HS-5 (cell line): ENCODE measurements at regions not wholly inside any gene's neighbourhood (a gene's known extent, or its start where the extent isn't known, plus 50 kb on each side); places are given as distances from the start of the nearest gene placed in this dataset.
"Not testable (repeated sequence)": the region's sequence is repeated elsewhere in the genome, so short reads cannot be mapped to it uniquely, and the experiment has no call there.

Experiments used
- DNase-seq: peaks from one replicate; pipeline ENCODE4 v3.0.0-alpha.2; 2012; ENCODE audit warnings: low read depth

- no peak for DNase-seq
Measured at GRCh38 chr14:81584495-81584894, 50.8 kb upstream of the SEL1L start.

DNA sequence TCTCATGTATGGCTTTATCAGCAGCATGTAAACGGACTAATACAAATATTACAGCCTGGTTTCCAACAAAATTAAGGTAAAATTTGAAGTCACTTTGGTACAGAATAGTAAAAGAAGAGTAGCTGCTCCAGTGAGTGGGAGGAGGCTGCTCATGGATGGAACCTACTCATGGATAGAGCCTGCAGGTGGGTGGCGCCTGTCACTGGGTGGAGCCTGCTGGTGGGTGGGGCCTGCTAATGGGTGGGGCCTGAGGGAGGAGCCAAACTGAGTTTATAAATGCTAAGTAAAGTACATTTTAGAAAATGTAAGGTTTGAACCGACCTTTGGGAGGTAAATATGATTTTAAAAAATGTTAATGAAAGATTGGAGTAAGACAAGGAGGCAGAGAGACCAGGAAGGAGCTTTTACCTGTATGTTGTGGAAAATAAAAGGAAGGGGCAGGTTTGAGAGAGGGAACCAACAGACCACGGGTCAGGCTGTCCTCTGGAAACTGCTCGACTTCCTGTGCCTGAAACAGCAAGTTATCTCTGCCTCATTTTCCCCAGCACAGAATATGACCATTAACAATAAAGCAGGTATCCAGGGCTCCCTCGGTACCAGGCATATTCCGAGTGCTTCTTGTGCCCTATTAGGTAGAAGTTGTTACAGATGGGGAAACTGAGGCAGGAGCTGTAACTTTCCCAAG lies 55.9 kb upstream of the SEL1L start:
- DNase-seq, result no peak

- DNase-seq, result no peak
Measured at GRCh38 chr14:81591266-81591665, 57.6 kb upstream of the SEL1L start.

DNA sequence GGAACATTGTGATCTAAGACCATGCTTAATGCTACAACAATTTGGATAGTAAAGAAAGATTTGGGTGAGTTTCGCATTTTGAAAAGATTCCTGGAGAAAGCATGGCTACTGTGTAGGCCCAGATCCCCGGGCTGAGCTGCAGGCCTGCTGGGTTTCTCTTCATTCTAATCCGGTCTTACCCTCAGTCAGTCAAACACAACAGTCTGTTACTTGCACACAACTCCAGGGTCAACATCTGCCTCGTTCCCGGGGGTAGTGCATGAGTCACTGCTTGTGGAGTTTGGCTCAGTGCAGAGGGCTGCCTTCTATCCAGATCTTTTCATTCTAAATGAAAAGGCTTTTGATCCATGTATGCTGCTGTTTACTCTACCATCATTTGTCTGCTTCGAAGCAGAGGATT lies 60.4 kb upstream of the SEL1L start:
- no peak for DNase-seq

GRCh38 chr14:81605660-81606059 lies 72.0 kb upstream of the SEL1L start:
- no peak for DNase-seq

GRCh38 chr14:81613341-81614045 lies 79.8 kb upstream of the SEL1L start:
- DNase-seq, result no peak

- not testable (repeated sequence) for DNase-seq
Measured at GRCh38 chr14:81614302-81614701, 80.6 kb upstream of the SEL1L start.

DNA sequence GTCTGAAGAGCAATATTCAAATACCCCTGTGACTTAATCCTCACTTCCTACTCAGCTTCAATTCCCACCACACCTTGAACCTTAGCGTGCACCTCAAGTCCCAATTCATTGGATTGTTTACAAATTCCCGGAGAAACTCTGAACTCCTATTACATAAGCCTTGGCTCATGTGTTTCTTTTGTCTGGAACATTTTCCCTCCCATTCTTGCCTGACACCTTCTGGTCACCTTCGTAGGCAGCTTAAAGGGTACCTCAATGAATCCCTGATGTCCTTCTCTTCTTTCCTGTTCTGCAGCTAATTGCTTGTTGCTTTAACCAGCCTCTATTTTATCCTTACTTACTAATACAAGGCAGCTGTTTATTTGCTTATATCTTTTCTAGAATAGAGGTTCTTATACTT lies 85.0 kb upstream of the SEL1L start:
- DNase-seq, result no peak

- DNase-seq, result no peak
Measured at GRCh38 chr14:81619816-81620215, 86.2 kb upstream of the SEL1L start.

DNA sequence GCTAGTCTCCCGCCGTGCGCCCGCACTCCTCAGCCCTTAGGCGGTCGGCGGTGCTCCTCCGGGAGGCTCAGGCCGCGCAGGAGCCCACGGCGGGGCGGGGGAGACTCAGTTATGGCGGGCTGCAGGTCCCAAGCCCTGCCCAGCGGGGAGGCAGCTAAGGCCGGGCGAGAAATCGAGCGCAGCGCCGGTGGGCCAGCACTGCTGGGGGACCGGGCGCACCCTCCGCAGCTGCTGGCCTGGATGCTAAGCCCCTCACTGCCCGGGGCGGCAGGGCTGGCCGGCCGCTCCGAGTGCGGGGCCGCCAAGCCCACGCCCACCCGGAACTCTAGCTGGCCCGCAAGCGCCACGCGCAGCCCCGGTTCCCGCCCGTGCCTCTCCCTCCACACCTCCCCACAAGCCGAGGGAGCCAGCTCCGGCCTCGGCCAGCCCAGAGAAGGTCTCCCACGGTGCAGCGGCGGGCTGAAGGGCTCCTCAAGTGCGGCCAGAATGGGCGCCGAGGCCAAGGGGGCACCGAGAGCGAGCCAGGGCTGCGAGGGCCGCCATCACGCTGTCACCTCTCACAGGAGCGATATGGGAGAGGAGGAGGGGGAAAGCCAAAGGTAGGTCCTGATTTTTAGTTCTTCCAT lies 90.2 kb upstream of the SEL1L start:
- not testable (repeated sequence) for DNase-seq

GRCh38 chr14:81625343-81625742 lies 91.7 kb upstream of the SEL1L start:
- no peak for DNase-seq

- DNase-seq, result no peak
Measured at GRCh38 chr14:81632157-81632556, 98.5 kb upstream of the SEL1L start.

- DNase-seq, result no peak
Measured at GRCh38 chr14:81633496-81633895, 99.8 kb upstream of the SEL1L start.

GRCh38 chr14:81637639-81638038 lies 104.0 kb upstream of the SEL1L start:
- DNase-seq, result no peak

DNA sequence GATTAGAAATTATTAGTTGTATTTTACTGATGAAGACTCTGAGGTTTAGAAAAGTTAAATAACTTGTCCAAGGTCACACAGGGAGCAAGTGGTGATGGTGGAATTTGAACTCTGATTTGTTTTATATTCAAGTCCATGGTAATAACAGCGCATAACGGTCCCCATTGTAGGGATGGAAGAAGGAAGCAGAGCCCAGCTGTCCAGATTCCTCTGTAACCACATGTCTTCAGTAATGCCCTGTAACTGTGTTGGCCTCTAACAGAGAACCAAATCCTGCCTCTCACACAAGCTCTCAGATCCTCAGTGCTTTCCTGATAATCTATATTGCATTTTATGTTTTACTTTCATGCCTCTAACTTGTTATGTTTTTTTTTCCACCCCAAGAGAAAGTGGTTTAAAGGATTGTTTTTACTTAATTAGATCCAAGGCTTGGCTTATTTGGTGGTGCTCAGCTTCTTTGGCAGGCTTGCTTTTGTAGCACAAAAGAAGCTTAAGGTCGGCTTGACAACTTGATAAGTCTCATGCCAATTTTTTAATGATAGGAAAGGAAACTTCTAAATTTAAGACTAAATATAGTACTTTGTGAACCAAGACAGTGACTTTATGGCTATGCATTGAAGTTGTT lies 105.1 kb upstream of the SEL1L start:
- no peak for DNase-seq

DNA sequence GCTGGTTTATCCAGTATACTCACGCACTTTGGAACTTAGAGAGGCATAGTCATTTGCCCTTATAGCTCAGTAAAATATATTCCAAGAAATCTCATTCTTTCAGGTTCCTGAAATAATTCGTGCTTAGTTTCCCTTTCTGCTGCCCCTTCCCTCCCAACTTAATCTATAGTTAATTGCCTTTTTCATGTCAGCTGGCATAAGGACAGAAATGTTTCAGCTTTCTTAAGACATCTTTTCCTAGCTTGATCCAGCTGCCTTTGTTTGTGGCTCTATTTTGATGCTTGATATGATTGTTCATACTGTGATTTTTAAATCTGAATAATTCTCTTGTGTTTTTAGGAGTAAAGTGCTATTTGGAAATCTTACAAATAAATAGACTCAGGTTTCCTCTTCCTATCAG lies 120.0 kb upstream of the SEL1L start:
- DNase-seq, result no peak

GRCh38 chr14:81655423-81656314 lies 122.0 kb upstream of the SEL1L start:
- DNase-seq, result no peak

- DNase-seq, result no peak
Measured at GRCh38 chr14:81656811-81657210, 123.2 kb upstream of the SEL1L start.

- no peak for DNase-seq
Measured at GRCh38 chr14:81662066-81662465, 128.4 kb upstream of the SEL1L start.

DNA sequence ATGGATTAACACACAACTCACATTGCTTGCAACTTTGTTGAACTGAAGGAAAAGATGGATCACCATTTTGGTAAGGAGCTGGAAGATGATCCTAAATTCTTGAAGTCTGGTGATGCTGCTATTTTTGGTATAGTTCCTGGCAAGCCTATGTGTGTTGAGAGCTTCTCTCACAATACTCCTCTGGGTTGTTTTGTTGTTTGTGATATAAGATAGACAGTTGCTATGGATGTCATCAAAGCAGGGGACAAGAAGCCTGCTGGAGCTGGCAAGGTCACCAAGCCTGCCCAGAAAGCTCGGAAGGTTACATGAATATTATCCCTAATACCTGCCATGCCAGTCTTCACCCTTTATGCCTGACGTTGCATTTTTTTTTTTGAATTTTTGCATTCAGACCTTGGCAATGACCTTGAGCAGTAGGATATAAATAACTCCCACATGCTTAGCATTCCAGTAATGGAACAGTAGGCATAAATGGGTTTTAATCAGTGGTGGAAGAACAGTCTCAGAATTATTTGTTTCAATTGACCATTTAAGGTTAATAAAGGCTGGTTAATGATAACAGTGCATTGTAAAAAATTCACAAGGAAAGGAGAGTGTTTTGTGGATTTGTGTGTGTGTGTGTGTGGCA lies 129.0 kb upstream of the SEL1L start:
- DNase-seq, result no peak

- DNase-seq, result no peak
Measured at GRCh38 chr14:81668626-81669274, 135.1 kb upstream of the SEL1L start.
